IMR-90 (cell line): ENCODE measurements at regions not wholly inside any gene's neighbourhood (a gene's known extent, or its start where the extent isn't known, plus 50 kb on each side); places are given as distances from the start of the nearest gene placed in this dataset.

Experiments used
- ATAC-seq: fragments of 200-7000 bp; cut with Tn5 transposase; 2 replicates; pipeline ENCODE4 v1.9.1; 2020; ENCODE audit warnings: low read depth, mild to moderate bottlenecking, moderate library complexity
- BruUV-seq: library from RNA; stranded (reverse); fragments of 400-500 nt; replicated peaks from 2 replicates; lab custom pipeline; 2021; lab: Mats Ljungman, UMichigan
- CTCF ChIA-PET: fragments of 300-600 bp; formaldehyde crosslinking; extraction: SDS; loops from one replicate; lab custom pipeline; 2021; ENCODE audit warnings: antibody characterized with exemption; lab: Yijun Ruan, JAX
- POLR2A ChIA-PET: fragments of 300-600 bp; sonication (Branson Sonifier 250); formaldehyde crosslinking; loops from one replicate; lab custom pipeline; 2022; ENCODE audit warnings: antibody characterized with exemption; ENCODE audit not compliant: unreplicated experiment; lab: Charles Lee
- DNase-seq: peaks from one replicate; pipeline ENCODE4 v3.0.0; 2013
- H2AFZ ChIP-seq: replicated peaks from 2 replicates; pipeline ENCODE3; 2013; ENCODE audit warnings: low read length, mild to moderate bottlenecking; ENCODE audit not compliant: poor library complexity
- H2AK5ac ChIP-seq: 2 replicates; pipeline ENCODE4 v1.6.1; 2013; ENCODE audit warnings: low read depth, low read length, inconsistent platforms
- H2AK9ac ChIP-seq: replicated peaks from 2 replicates; pipeline ENCODE3; 2013; ENCODE audit warnings: mild to moderate bottlenecking, low read depth, low read length, moderate library complexity; ENCODE audit not compliant: poor library complexity
- H2BK120ac ChIP-seq: 2 replicates; pipeline ENCODE4 v1.6.1; 2013; ENCODE audit warnings: low read depth, low read length, inconsistent platforms
- H2BK15ac ChIP-seq: 3 replicates; pipeline ENCODE4 v1.6.1; 2013; ENCODE audit warnings: low read depth, low read length, inconsistent platforms
- H2BK20ac ChIP-seq: 2 replicates; pipeline ENCODE4 v1.6.1; 2013; ENCODE audit warnings: low read depth, mild to moderate bottlenecking, inconsistent platforms, low read length, moderate library complexity
- H2BK5ac ChIP-seq: 2 replicates; pipeline ENCODE4 v1.6.1; 2013; ENCODE audit warnings: mild to moderate bottlenecking, low read depth, low read length, inconsistent platforms; ENCODE audit not compliant: poor library complexity, severe bottlenecking
- H3K14ac ChIP-seq: replicated peaks from 2 replicates; pipeline ENCODE4 v1.6.1; 2013; ENCODE audit warnings: low read depth, low read length, inconsistent platforms
- H3K18ac ChIP-seq: 2 replicates; pipeline ENCODE4 v1.6.1; 2013; ENCODE audit warnings: low read depth, low read length, control low read depth
- H3K23ac ChIP-seq: 2 replicates; pipeline ENCODE4 v1.6.1; 2013; ENCODE audit warnings: low read depth, low read length, inconsistent platforms
- H3K27ac ChIP-seq: 2 replicates; pipeline ENCODE4 v1.5.1; 2013; ENCODE audit warnings: mild to moderate bottlenecking, control low read depth, low read length; ENCODE audit not compliant: insufficient read depth
- H3K27me3 ChIP-seq: 2 replicates; pipeline ENCODE4 v1.6.1; 2013; ENCODE audit warnings: low read length; ENCODE audit not compliant: control insufficient read depth, insufficient read depth
- H3K36me3 ChIP-seq: 2 replicates; pipeline ENCODE4 v1.6.1; 2013; ENCODE audit warnings: low read length, mixed read lengths; ENCODE audit not compliant: control insufficient read depth, insufficient read depth
- H3K4ac ChIP-seq: 2 replicates; pipeline ENCODE4 v1.6.1; 2013; ENCODE audit warnings: low read depth, low read length, inconsistent platforms
- H3K4me1 ChIP-seq: 2 replicates; pipeline ENCODE4 v1.6.1; 2013; ENCODE audit warnings: low read length, mixed read lengths; ENCODE audit not compliant: control insufficient read depth, insufficient read depth
- H3K4me2 ChIP-seq: 2 replicates; pipeline ENCODE4 v1.6.1; 2013; ENCODE audit warnings: low read depth, mild to moderate bottlenecking, control low read depth, low read length, moderate library complexity
- H3K4me3 ChIP-seq: 2 replicates; pipeline ENCODE4 v1.5.1; 2013; ENCODE audit warnings: low read depth, mild to moderate bottlenecking, control low read depth, low read length, moderate library complexity; ENCODE audit not compliant: insufficient read depth
- H3K56ac ChIP-seq: 2 replicates; pipeline ENCODE4 v1.6.1; 2013; ENCODE audit warnings: low read length, inconsistent platforms; ENCODE audit not compliant: insufficient read depth; ENCODE audit errors: extremely low read depth
- H3K79me1 ChIP-seq, 2 experiments: 2 replicates each; pipeline ENCODE4 v1.6.1; 2013; ENCODE audit warnings: low read length in 2 of 2, inconsistent platforms in 1 of 2, low read depth in 1 of 2
- H3K9ac ChIP-seq: 2 replicates; pipeline ENCODE4 v1.6.1; 2013; ENCODE audit warnings: low read depth, low read length, control low read depth
- H3K9me1 ChIP-seq: 2 replicates; pipeline ENCODE4 v1.6.1; 2013; ENCODE audit warnings: low read length, inconsistent platforms; ENCODE audit not compliant: insufficient read depth
- H3K9me3 ChIP-seq: 2 replicates; pipeline ENCODE4 v1.6.1; 2013; ENCODE audit warnings: low read length; ENCODE audit not compliant: control insufficient read depth, insufficient read depth
- H4K20me1 ChIP-seq: 2 replicates; pipeline ENCODE4 v1.6.1; 2013; ENCODE audit warnings: low read length, inconsistent platforms; ENCODE audit not compliant: insufficient read depth
- H4K5ac ChIP-seq: 2 replicates; pipeline ENCODE4 v1.6.1; 2013; ENCODE audit warnings: mild to moderate bottlenecking, low read depth, low read length, control low read depth
- H4K8ac ChIP-seq, 2 experiments: 2 replicates each; pipeline ENCODE4 v1.6.1; 2013; ENCODE audit warnings: low read depth in 2 of 2, low read length in 2 of 2, control low read depth in 1 of 2, inconsistent platforms in 1 of 2
- H4K91ac ChIP-seq: 2 replicates; pipeline ENCODE4 v1.6.1; 2013; ENCODE audit warnings: low read depth, low read length, inconsistent platforms; ENCODE audit not compliant: insufficient read depth
- BHLHE40 ChIP-seq: fragments of 150-350 bp; IDR thresholded peaks from 2 replicates; pipeline ENCODE4 v1.6.1; 2016; ENCODE audit warnings: mild to moderate bottlenecking, low read depth, low read length
- CHD1 ChIP-seq: IDR thresholded peaks from 2 replicates; pipeline ENCODE4 v1.6.1; 2012; ENCODE audit warnings: low read depth, low read length, improper control_type of control experiment
- RCOR1 ChIP-seq: IDR thresholded peaks from 2 replicates; pipeline ENCODE4 v1.6.1; 2012; ENCODE audit warnings: mild to moderate bottlenecking, low read length, improper control_type of control experiment; ENCODE audit not compliant: insufficient replicate concordance
- WGBS, 2 experiments: methylation state at CpG; one replicate each; pipeline versions ENCODE4 v1.1.5 to v1.1.7; 2013; ENCODE audit warnings: missing lambda C conversion rate in 2 of 2; ENCODE audit not compliant: insufficient read length in 1 of 2; ENCODE audit errors: extremely low coverage in 2 of 2; 5-methylcytosine and 5-hydroxymethylcytosine counted together
- dilution Hi-C: fragments of 300-500 bp; cut with HindIII; formaldehyde crosslinking; loops from one replicate; pipeline ENCODE4 v1.14.3; 2018; ENCODE audit warnings: low sequenced_read_pairs; ENCODE audit not compliant: unreplicated experiment
- in situ Hi-C: fragments of 300-500 bp; cut with MboI; formaldehyde crosslinking; loops from 3 replicates; pipeline ENCODE4 v1.14.3; 2019; ENCODE audit warnings: low sequenced_read_pairs, inconsistent platforms, mixed read lengths
- intact Hi-C: fragments of 100-400 bp; cut with micrococcal nuclease; formaldehyde crosslinking; loops from 2 replicates; pipeline ENCODE4 v1.10.0; 2022

GRCh38 chr16:77581706-77582105 is 140.6 kb upstream of the NUDT7 start:
- dilution Hi-C loops (loop anchor here (25.0 kb wide), 1 partner anchor 344 kb away; no protein-coding TSS in a partner anchor), in situ Hi-C loops (no loop called here), intact Hi-C loops (loop anchor here (5.0 kb wide), 1 partner anchor 81 kb away; no protein-coding TSS in a partner anchor)
- no peak overlapping the region for H2BK5ac ChIP-seq
- no TSS peak for BruUV-seq
- no peak for TF ChIP-seq CHD1
- TF ChIP-seq BHLHE40: no peak
- TF ChIP-seq RCOR1: no peak
- H3K27ac ChIP-seq: no peak overlapping the region
- no peak overlapping the region for H2AK9ac ChIP-seq
- H3K36me3 ChIP-seq: no peaks in the 10 kb centered on the region
- H2BK120ac ChIP-seq: no peak overlapping the region
- no peak overlapping the region for H4K8ac ChIP-seq
- H3K4me1 ChIP-seq: no peaks in the 10 kb centered on the region; the same call in 1 of the 2 replicates
- DNase-seq (peak; percentile 5), ATAC-seq (peak; percentile 68)
- no CpG with 5 or more reads among the region's 2 CpGs for WGBS, 2 experiments
- no peaks in the 10 kb centered on the region for H3K9me3 ChIP-seq
- no peak overlapping the region for H3K14ac ChIP-seq
- no peaks in the 10 kb centered on the region for H4K20me1 ChIP-seq
- no peak overlapping the region for H3K18ac ChIP-seq
- H2BK15ac ChIP-seq: no peak overlapping the region
- H3K4me2 ChIP-seq: no peak overlapping the region
- H3K79me1 ChIP-seq: no peaks in the 10 kb centered on the region
- H3K56ac ChIP-seq: no peak overlapping the region
- POLR2A ChIA-PET: no interaction called here
- H3K27me3 ChIP-seq: peaks cover 6% of the 10 kb centered on the region
- no peak overlapping the region for H4K5ac ChIP-seq
- H3K4ac ChIP-seq: no peak overlapping the region
- no peak overlapping the region for H3K23ac ChIP-seq
- no peak overlapping the region for H3K9ac ChIP-seq
- CTCF ChIA-PET: interaction anchor here (5.8 kb wide), 1 partner anchor 345 kb away, joined by 43 read pairs; no protein-coding TSS in a partner anchor
- H2BK20ac ChIP-seq: no peak overlapping the region
- H3K9me1 ChIP-seq: no peaks in the 10 kb centered on the region; the same call in 1 of the 2 replicates
- H2AK5ac ChIP-seq: no peak overlapping the region
- H4K91ac ChIP-seq: no peak overlapping the region
- H2AFZ ChIP-seq: no peak overlapping the region
- no peak overlapping the region for H3K4me3 ChIP-seq
